ENCODE measurements at regions not wholly inside any gene's neighbourhood (a gene's known extent, or its start where the extent isn't known, plus 50 kb on each side); places are given as distances from the start of the nearest gene placed in this dataset.
A peak's percentile ranks its signal among the peaks of the same experiment; 100 is the strongest.
"Not testable (repeated sequence)": the region's sequence is repeated elsewhere in the genome, so short reads cannot be mapped to it uniquely, and the experiment has no call there.

- H3K27ac Mint-ChIP-seq: no peak overlapping the region
- no peak for DNase-seq
- Histone ChIP-seq H3K9me3 (ENCODE audit: control insufficient read depth, low read length) (no peaks in the 10 kb centered on the region), H3K9ac (ENCODE audit: extremely low read depth, low read length, poor library complexity, severe bottlenecking) (no peak overlapping the region), H3K27me3 (ENCODE audit: control insufficient read depth, insufficient read depth, low read length, poor library complexity, severe bottlenecking) (no peaks in the 10 kb centered on the region), H3K36me3 (ENCODE audit: control insufficient read depth, insufficient read depth, low read length) (no peaks in the 10 kb centered on the region), H3K4me1 (ENCODE audit: control insufficient read depth, insufficient read depth, low read length) (no peaks in the 10 kb centered on the region), H3K4me3 (ENCODE audit: low read length) (no peak overlapping the region), H3K27ac (ENCODE audit: low read depth, low read length) (no peak overlapping the region)
- no peak for TF ChIP-seq CTCF (conservative IDR thresholded peaks at IDR 0.05)
- peaks cover 10% of the 10 kb centered on the region for H3K27me3 Mint-ChIP-seq (ENCODE audit: insufficient read depth)
- H3K36me3 Mint-ChIP-seq (ENCODE audit: low read depth): no peaks in the 10 kb centered on the region
- H3K4me1 Mint-ChIP-seq: no peaks in the 10 kb centered on the region
- WGBS, 2 experiments (ENCODE audit: insufficient coverage in 1 of 2, insufficient read length in 1 of 2): 78 to 100% methylated on average over 1 to 4 of the region's 4 CpGs
- peaks cover 11% of the 10 kb centered on the region for H3K9me3 Mint-ChIP-seq
- no peak overlapping the region for H3K4me3 Mint-ChIP-seq
These were observed 76.6 kb downstream of the CHRD start for GRCh38 chr3:184456476-184456875.

GRCh38 chr3:184457329-184457728 lies 77.5 kb downstream of the CHRD start:
- H3K36me3 ChIP-seq (ENCODE audit: control insufficient read depth, insufficient read depth, low read length): no peaks in the 10 kb centered on the region
- H3K27ac ChIP-seq (ENCODE audit: low read depth, low read length): no peak overlapping the region
- no peaks in the 10 kb centered on the region for H3K27me3 ChIP-seq (ENCODE audit: control insufficient read depth, insufficient read depth, low read length, poor library complexity, severe bottlenecking)
- TF ChIP-seq CTCF (conservative IDR thresholded peaks at IDR 0.05): no peak
- H3K4me1 ChIP-seq (ENCODE audit: control insufficient read depth, insufficient read depth, low read length): no peaks in the 10 kb centered on the region
- H3K9me3 Mint-ChIP-seq: peaks cover 11% of the 10 kb centered on the region
- no peaks in the 10 kb centered on the region for H3K4me1 Mint-ChIP-seq
- H3K36me3 Mint-ChIP-seq (ENCODE audit: low read depth): no peaks in the 10 kb centered on the region
- no peak for DNase-seq
- H3K4me3 Mint-ChIP-seq: no peak overlapping the region
- H3K27ac Mint-ChIP-seq: no peak overlapping the region
- no peak overlapping the region for H3K9ac ChIP-seq (ENCODE audit: extremely low read depth, low read length, poor library complexity, severe bottlenecking)
- H3K4me3 ChIP-seq (ENCODE audit: low read length): no peak overlapping the region
- H3K27me3 Mint-ChIP-seq (ENCODE audit: insufficient read depth): peaks cover 10% of the 10 kb centered on the region
- no peaks in the 10 kb centered on the region for H3K9me3 ChIP-seq (ENCODE audit: control insufficient read depth, low read length)
- 89% methylated on average over 1 of the region's 1 CpG; no CpG with 5 or more reads in 1 of the 2 experiments for WGBS, 2 experiments (ENCODE audit: insufficient coverage in 1 of 2, insufficient read length in 1 of 2)

GRCh38 chr3:184457784-184458377 lies 78.0 kb downstream of the CHRD start:
- H3K27me3 ChIP-seq (ENCODE audit: control insufficient read depth, insufficient read depth, low read length, poor library complexity, severe bottlenecking); DNase-seq; H3K4me1 ChIP-seq (ENCODE audit: control insufficient read depth, insufficient read depth, low read length); H3K36me3 ChIP-seq (ENCODE audit: control insufficient read depth, insufficient read depth, low read length); H3K27ac ChIP-seq (ENCODE audit: low read depth, low read length); H3K4me1 Mint-ChIP-seq; H3K27ac Mint-ChIP-seq; H3K9ac ChIP-seq (ENCODE audit: extremely low read depth, low read length, poor library complexity, severe bottlenecking); H3K9me3 ChIP-seq (ENCODE audit: control insufficient read depth, low read length); H3K4me3 ChIP-seq (ENCODE audit: low read length); H3K36me3 Mint-ChIP-seq (ENCODE audit: low read depth); H3K4me3 Mint-ChIP-seq: not testable (repeated sequence)
- Mint-ChIP-seq H3K9me3 (peaks cover 11% of the 10 kb centered on the region), H3K27me3 (ENCODE audit: insufficient read depth) (peaks cover 10% of the 10 kb centered on the region)
- WGBS, 2 experiments (ENCODE audit: insufficient coverage in 1 of 2, insufficient read length in 1 of 2): 96 to 100% methylated on average over 5 to 7 of the region's 7 CpGs

GRCh38 chr3:184459355-184459754 lies 79.5 kb downstream of the CHRD start:
- Mint-ChIP-seq H3K4me3 (no peak overlapping the region), H3K4me1 (no peaks in the 10 kb centered on the region), H3K9me3 (peaks cover 11% of the 10 kb centered on the region), H3K27ac (no peak overlapping the region), H3K36me3 (ENCODE audit: low read depth) (no peaks in the 10 kb centered on the region), H3K27me3 (ENCODE audit: insufficient read depth) (peaks cover 10% of the 10 kb centered on the region)
- Histone ChIP-seq H3K4me3 (ENCODE audit: low read length) (no peak overlapping the region), H3K36me3 (ENCODE audit: control insufficient read depth, insufficient read depth, low read length) (no peaks in the 10 kb centered on the region), H3K9me3 (ENCODE audit: control insufficient read depth, low read length) (no peaks in the 10 kb centered on the region), H3K9ac (ENCODE audit: extremely low read depth, low read length, poor library complexity, severe bottlenecking) (no peak overlapping the region), H3K4me1 (ENCODE audit: control insufficient read depth, insufficient read depth, low read length) (no peaks in the 10 kb centered on the region), H3K27ac (ENCODE audit: low read depth, low read length) (no peak overlapping the region), H3K27me3 (ENCODE audit: control insufficient read depth, insufficient read depth, low read length, poor library complexity, severe bottlenecking) (no peaks in the 10 kb centered on the region)
- no peak for TF ChIP-seq CTCF (conservative IDR thresholded peaks at IDR 0.05)
- WGBS, 2 experiments (ENCODE audit: insufficient coverage in 1 of 2, insufficient read length in 1 of 2): 85 to 95% methylated on average over 4 of the region's 4 CpGs
- peak; percentile 22 for DNase-seq
